Muscle layer of colon (tissue), 2 donors: ENCODE measurements at regions not wholly inside any gene's neighbourhood (a gene's known extent, or its start where the extent isn't known, plus 50 kb on each side); places are given as distances from the start of the nearest gene placed in this dataset.

Experiments used
- H3K27ac ChIP-seq: one replicate; pipeline ENCODE4 v1.7.0; 2013; ENCODE audit warnings: low read depth, mild to moderate bottlenecking, low read length, moderate library complexity
- H3K27me3 ChIP-seq, 2 donors: one replicate each; pipeline ENCODE4 v1.7.0; 2013; ENCODE audit warnings: low read length in 2 of 2, mild to moderate bottlenecking in 2 of 2; ENCODE audit not compliant: insufficient read depth in 2 of 2, control insufficient read depth in 1 of 2
- H3K36me3 ChIP-seq: one replicate; pipeline ENCODE4 v1.7.0; 2013; ENCODE audit warnings: mild to moderate bottlenecking, low read length; ENCODE audit not compliant: insufficient read depth
- H3K4me1 ChIP-seq: one replicate; pipeline ENCODE4 v1.7.0; 2013; ENCODE audit warnings: mild to moderate bottlenecking, low read length; ENCODE audit not compliant: insufficient read depth
- H3K4me3 ChIP-seq, 2 donors: one replicate each; pipeline ENCODE4 v1.7.0; 2013; ENCODE audit warnings: low read length in 2 of 2, low read depth in 1 of 2, mild to moderate bottlenecking in 1 of 2, moderate library complexity in 1 of 2
- H3K9ac ChIP-seq: one replicate; pipeline ENCODE4 v1.7.0; 2013; ENCODE audit warnings: low read length
- H3K9me3 ChIP-seq: one replicate; pipeline ENCODE4 v1.7.0; 2013; ENCODE audit warnings: mild to moderate bottlenecking, low read length
- donor health status: abdominal sarcoma.
- donor health status: Adenocarcinoma of cecum.

GRCh38 chr7:10537764-10538163, 435.9 kb upstream of the PHF14 start:
- Histone ChIP-seq H3K4me3 (no peak overlapping the region), H3K9ac (no peak overlapping the region), H3K4me1 (no peaks in the 10 kb centered on the region), H3K27me3 (no peaks in the 10 kb centered on the region), H3K36me3 (no peaks in the 10 kb centered on the region), H3K27ac (no peak overlapping the region), H3K9me3 (no peaks in the 10 kb centered on the region)

- Histone ChIP-seq H3K36me3 (no peaks in the 10 kb centered on the region), H3K4me1 (no peaks in the 10 kb centered on the region), H3K4me3 (no peak overlapping the region), H3K9ac (no peak overlapping the region), H3K9me3 (no peaks in the 10 kb centered on the region), H3K27me3 (no peaks in the 10 kb centered on the region), H3K27ac (no peak overlapping the region)
Observed at GRCh38 chr7:10557375-10557774, 416.3 kb upstream of the PHF14 start.

- H3K36me3 ChIP-seq: no peaks in the 10 kb centered on the region
- no peak overlapping the region for H3K9ac ChIP-seq
- H3K9me3 ChIP-seq: no peaks in the 10 kb centered on the region
- no peak overlapping the region for H3K27ac ChIP-seq
- H3K4me1 ChIP-seq: no peaks in the 10 kb centered on the region
- no peak overlapping the region for H3K4me3 ChIP-seq
- no peaks in the 10 kb centered on the region for H3K27me3 ChIP-seq
Observed at GRCh38 chr7:10560497-10560896, 413.2 kb upstream of the PHF14 start.

GRCh38 chr7:10568891-10569290, 404.8 kb upstream of the PHF14 start:
- H3K4me1 ChIP-seq: no peaks in the 10 kb centered on the region
- no peak overlapping the region for H3K9ac ChIP-seq
- no peak overlapping the region for H3K4me3 ChIP-seq
- H3K27me3 ChIP-seq: no peaks in the 10 kb centered on the region
- no peaks in the 10 kb centered on the region for H3K36me3 ChIP-seq
- no peak overlapping the region for H3K27ac ChIP-seq
- H3K9me3 ChIP-seq: no peaks in the 10 kb centered on the region

- no peak overlapping the region for H3K9ac ChIP-seq
- no peaks in the 10 kb centered on the region for H3K9me3 ChIP-seq
- no peaks in the 10 kb centered on the region for H3K4me1 ChIP-seq
- no peak overlapping the region for H3K27ac ChIP-seq
- H3K4me3 ChIP-seq: no peak overlapping the region
- H3K27me3 ChIP-seq: no peaks in the 10 kb centered on the region
- no peaks in the 10 kb centered on the region for H3K36me3 ChIP-seq
Observed at GRCh38 chr7:10571759-10572158, 401.9 kb upstream of the PHF14 start.

GRCh38 chr7:10577866-10578374, 395.8 kb upstream of the PHF14 start:
- Histone ChIP-seq H3K27ac (no peak overlapping the region), H3K36me3 (no peaks in the 10 kb centered on the region), H3K9me3 (no peaks in the 10 kb centered on the region)

GRCh38 chr7:10579561-10579960, 394.1 kb upstream of the PHF14 start:
- H3K27me3 ChIP-seq: no peaks in the 10 kb centered on the region

More at GRCh38 chr7:10577866-10578374, 395.8 kb upstream of the PHF14 start:
- no peak overlapping the region for H3K9ac ChIP-seq
- H3K4me1 ChIP-seq: no peaks in the 10 kb centered on the region
- H3K27me3 ChIP-seq: no peaks in the 10 kb centered on the region
- H3K4me3 ChIP-seq: no peak overlapping the region

GRCh38 chr7:10584886-10585285, 388.8 kb upstream of the PHF14 start:
- H3K36me3 ChIP-seq: no peaks in the 10 kb centered on the region
- no peaks in the 10 kb centered on the region for H3K9me3 ChIP-seq
- H3K4me3 ChIP-seq: no peak overlapping the region
- no peaks in the 10 kb centered on the region for H3K27me3 ChIP-seq
- H3K4me1 ChIP-seq: no peaks in the 10 kb centered on the region
- H3K9ac ChIP-seq: no peak overlapping the region
- no peak overlapping the region for H3K27ac ChIP-seq

More at GRCh38 chr7:10579561-10579960, 394.1 kb upstream of the PHF14 start:
- Histone ChIP-seq H3K27ac (no peak overlapping the region), H3K4me3 (no peak overlapping the region), H3K9me3 (no peaks in the 10 kb centered on the region), H3K36me3 (no peaks in the 10 kb centered on the region), H3K4me1 (no peaks in the 10 kb centered on the region), H3K9ac (no peak overlapping the region)

GRCh38 chr7:10588084-10588483, 385.6 kb upstream of the PHF14 start:
- no peak overlapping the region for H3K4me3 ChIP-seq
- no peaks in the 10 kb centered on the region for H3K9me3 ChIP-seq
- no peak overlapping the region for H3K27ac ChIP-seq
- no peak overlapping the region for H3K9ac ChIP-seq
- no peaks in the 10 kb centered on the region for H3K36me3 ChIP-seq
- H3K4me1 ChIP-seq: no peaks in the 10 kb centered on the region
- no peaks in the 10 kb centered on the region for H3K27me3 ChIP-seq

GRCh38 chr7:10592604-10593003, 381.1 kb upstream of the PHF14 start:
- H3K9me3 ChIP-seq: no peaks in the 10 kb centered on the region

GRCh38 chr7:10593080-10593479, 380.6 kb upstream of the PHF14 start:
- Histone ChIP-seq H3K9me3 (no peaks in the 10 kb centered on the region), H3K4me1 (no peaks in the 10 kb centered on the region), H3K36me3 (no peaks in the 10 kb centered on the region), H3K4me3 (no peak overlapping the region), H3K27ac (no peak overlapping the region), H3K9ac (no peak overlapping the region), H3K27me3 (no peaks in the 10 kb centered on the region)

More at GRCh38 chr7:10592604-10593003, 381.1 kb upstream of the PHF14 start:
- no peak overlapping the region for H3K9ac ChIP-seq
- H3K4me3 ChIP-seq: no peak overlapping the region
- no peaks in the 10 kb centered on the region for H3K27me3 ChIP-seq
- H3K27ac ChIP-seq: no peak overlapping the region
- no peaks in the 10 kb centered on the region for H3K36me3 ChIP-seq
- no peaks in the 10 kb centered on the region for H3K4me1 ChIP-seq

GRCh38 chr7:10596827-10597226, 376.8 kb upstream of the PHF14 start:
- no peaks in the 10 kb centered on the region for H3K36me3 ChIP-seq

More at GRCh38 chr7:10596827-10597226, 376.8 kb upstream of the PHF14 start:
- Histone ChIP-seq H3K4me3 (no peak overlapping the region), H3K27me3 (no peaks in the 10 kb centered on the region), H3K27ac (no peak overlapping the region), H3K4me1 (no peaks in the 10 kb centered on the region), H3K9ac (no peak overlapping the region), H3K9me3 (no peaks in the 10 kb centered on the region)
